H1 (cell line): ENCODE measurements at regions not wholly inside any gene's neighbourhood (a gene's known extent, or its start where the extent isn't known, plus 50 kb on each side); places are given as distances from the start of the nearest gene placed in this dataset.

ENCODE experiments used
- CTCF ChIA-PET: fragments of 300-600 bp; sonication (Branson Sonifier 250); formaldehyde crosslinking; loops from one replicate; lab custom pipeline; 2021; ENCODE audit not compliant: partially characterized antibody; lab: Charles Lee
- POLR2A ChIA-PET: fragments of 300-600 bp; sonication (Branson Sonifier 250); formaldehyde crosslinking; loops from one replicate; lab custom pipeline; 2021; ENCODE audit warnings: inconsistent platforms; ENCODE audit not compliant: partially characterized antibody; lab: Charles Lee
- DNase-seq, 2 experiments: peaks; one replicate each; pipeline versions ENCODE4 v3.0.0 to v3.0.0-alpha.2; 2010 to 2022; ENCODE audit warnings: low spot score in 2 of 2, low read depth in 1 of 2, mixed read lengths in 1 of 2
- FAIRE-seq: peaks from 2 replicates; lab custom pipeline; 2011; peaks lifted over from hg19 to GRCh38; lab: Jason Lieb, UNC
- H2AFZ ChIP-seq: 2 replicates; pipeline ENCODE4 v1.8.1; 2012; ENCODE audit warnings: low read length, inconsistent platforms
- H2AK5ac ChIP-seq: 2 replicates; pipeline ENCODE4 v1.6.1; 2013; ENCODE audit warnings: low read depth, low read length
- H2BK120ac ChIP-seq: replicated peaks from 2 replicates; pipeline ENCODE3; 2013; ENCODE audit warnings: low read depth, low read length, inconsistent platforms
- H2BK12ac ChIP-seq: 2 replicates; pipeline ENCODE4 v1.6.1; 2013; ENCODE audit warnings: low read depth, low read length
- H2BK15ac ChIP-seq: 2 replicates; pipeline ENCODE4 v1.6.1; 2013; ENCODE audit warnings: low read length
- H2BK20ac ChIP-seq: 2 replicates; pipeline ENCODE4 v1.6.1; 2013; ENCODE audit warnings: low read length
- H2BK5ac ChIP-seq: 2 replicates; pipeline ENCODE4 v1.6.1; 2013; ENCODE audit warnings: low read depth, low read length
- H3K14ac ChIP-seq: 2 replicates; pipeline ENCODE4 v1.6.1; 2013; ENCODE audit warnings: inconsistent platforms; ENCODE audit not compliant: insufficient read length
- H3K18ac ChIP-seq: 2 replicates; pipeline ENCODE4 v1.6.1; 2013; ENCODE audit warnings: low read length; ENCODE audit errors: extremely low read depth
- H3K23ac ChIP-seq: 2 replicates; pipeline ENCODE4 v1.6.1; 2013; ENCODE audit warnings: inconsistent platforms; ENCODE audit not compliant: insufficient read length
- H3K23me2 ChIP-seq: 2 replicates; pipeline ENCODE4 v1.6.1; 2013; ENCODE audit warnings: low read depth, low read length
- H3K27ac ChIP-seq: 2 replicates; pipeline ENCODE4 v1.6.1; 2011; ENCODE audit warnings: low read depth, low read length, inconsistent platforms
- H3K27me3 ChIP-seq, 4 experiments: replicated peaks in 1 of 4; 1 replicate in 1 of 4; 2 replicates in 3 of 4; pipeline versions ENCODE4 v1.6.1 to v1.8.1; 2011 to 2013; ENCODE audit warnings: low read length in 3 of 4, mild to moderate bottlenecking in 3 of 4, inconsistent platforms in 2 of 4, mixed read lengths in 2 of 4, moderate library complexity in 1 of 4; ENCODE audit not compliant: control insufficient read depth in 3 of 4, insufficient read depth in 3 of 4; ENCODE audit errors: extremely low read depth in 1 of 4
- H3K36me3 ChIP-seq, 4 experiments: 2 replicates each; pipeline versions ENCODE4 v1.6.1 to v1.8.1; 2011 to 2013; ENCODE audit warnings: mild to moderate bottlenecking in 4 of 4, low read length in 3 of 4, moderate library complexity in 2 of 4, control low read depth in 1 of 4, inconsistent platforms in 1 of 4; ENCODE audit not compliant: insufficient read depth in 4 of 4, control insufficient read depth in 2 of 4
- H3K4ac ChIP-seq: replicated peaks from 2 replicates; pipeline ENCODE3; 2013; ENCODE audit warnings: low read length, low read depth, mixed read lengths, inconsistent platforms; ENCODE audit not compliant: insufficient read length
- H3K4me1 ChIP-seq, 4 experiments: replicated peaks in 1 of 4; 1 replicate in 1 of 4; 2 replicates in 3 of 4; pipeline versions ENCODE4 v1.6.1 to v1.8.1; 2011 to 2013; ENCODE audit warnings: low read length in 3 of 4, inconsistent platforms in 2 of 4, mixed read lengths in 1 of 4; ENCODE audit not compliant: insufficient read depth in 4 of 4, control insufficient read depth in 3 of 4
- H3K4me2 ChIP-seq, 2 experiments: 2 replicates each; pipeline versions ENCODE4 v1.6.1 to v1.8.1; 2011 to 2013; ENCODE audit warnings: low read depth in 2 of 2, low read length in 2 of 2, control low read depth in 1 of 2, inconsistent platforms in 1 of 2, mild to moderate bottlenecking in 1 of 2; ENCODE audit not compliant: insufficient read depth in 1 of 2
- H3K4me3 ChIP-seq, 4 experiments: fragments of 200-600, 300-600 bp in 1 of 4; sonication (generic), shearing (Covaris generic), sonication (Bioruptor Twin) in 1 of 4; 2 replicates each; pipeline versions ENCODE4 v1.5.1 to v1.8.1; 2011 to 2016; ENCODE audit warnings: low read length in 4 of 4, low read depth in 3 of 4, control low read depth in 2 of 4, inconsistent platforms in 2 of 4, mild to moderate bottlenecking in 2 of 4, mixed read lengths in 1 of 4, moderate library complexity in 1 of 4; ENCODE audit not compliant: insufficient read depth in 2 of 4; ENCODE audit errors: extremely low read depth in 1 of 4
- H3K56ac ChIP-seq: replicated peaks from 2 replicates; pipeline ENCODE3; 2013; ENCODE audit warnings: low read depth, mild to moderate bottlenecking, mixed read lengths, low read length, inconsistent platforms; ENCODE audit not compliant: insufficient read length
- H3K79me1 ChIP-seq: 2 replicates; pipeline ENCODE4 v1.6.1; 2013; ENCODE audit warnings: low read depth, low read length, control low read depth
- H3K79me2 ChIP-seq, 2 experiments: 2 replicates each; pipeline versions ENCODE4 v1.6.1 to v1.8.1; 2012 to 2013; ENCODE audit warnings: low read length in 2 of 2, mild to moderate bottlenecking in 2 of 2, inconsistent platforms in 1 of 2; ENCODE audit not compliant: insufficient read depth in 2 of 2, control insufficient read depth in 1 of 2
- H3K9ac ChIP-seq, 4 experiments: replicated peaks in 1 of 4; 1 replicate in 1 of 4; 2 replicates in 3 of 4; pipeline versions ENCODE4 v1.6.1 to v1.8.1; 2011 to 2013; ENCODE audit warnings: low read depth in 3 of 4, low read length in 3 of 4, control low read depth in 2 of 4, mild to moderate bottlenecking in 2 of 4, moderate library complexity in 2 of 4, inconsistent platforms in 1 of 4; ENCODE audit errors: extremely low read depth in 1 of 4
- H3K9me3 ChIP-seq, 2 experiments: 2 replicates each; pipeline versions ENCODE4 v1.6.1 to v1.8.1; 2012 to 2013; ENCODE audit warnings: mild to moderate bottlenecking in 2 of 2, moderate library complexity in 2 of 2, control low read depth in 1 of 2, inconsistent platforms in 1 of 2, low read depth in 1 of 2, low read length in 1 of 2, mixed read lengths in 1 of 2; ENCODE audit not compliant: insufficient read depth in 2 of 2
- H4K20me1 ChIP-seq, 2 experiments: replicated peaks in 1 of 2; 2 replicates each; pipeline versions ENCODE3 to v1.8.1; 2011 to 2013; ENCODE audit warnings: inconsistent platforms in 2 of 2, low read length in 2 of 2, mild to moderate bottlenecking in 1 of 2; ENCODE audit not compliant: insufficient read depth in 2 of 2, control insufficient read depth in 1 of 2
- H4K5ac ChIP-seq: 2 replicates; pipeline ENCODE4 v1.6.1; 2013; ENCODE audit warnings: low read length, low read depth, mixed read lengths, inconsistent platforms; ENCODE audit not compliant: insufficient read length
- H4K8ac ChIP-seq: 2 replicates; pipeline ENCODE4 v1.8.0; 2013; ENCODE audit warnings: mild to moderate bottlenecking, moderate library complexity, low read length, inconsistent platforms; ENCODE audit not compliant: insufficient read depth; ENCODE audit errors: extremely low read depth
- H4K91ac ChIP-seq: replicated peaks from 2 replicates; pipeline ENCODE3; 2013; ENCODE audit warnings: low read length, mixed read lengths, inconsistent platforms; ENCODE audit not compliant: insufficient read length
- ASH2L ChIP-seq: fragments of 200-600, 300-600 bp; sonication (generic); IDR thresholded peaks from one replicate; pipeline ENCODE4 v1.7.1; 2017; ENCODE audit warnings: low read length
- ATF2 ChIP-seq: IDR thresholded peaks from 2 replicates; pipeline ENCODE4 v1.6.1; 2012; ENCODE audit warnings: low read length, inconsistent platforms
- GABPA ChIP-seq: IDR thresholded peaks from 2 replicates; pipeline ENCODE4 v1.6.1; 2011; ENCODE audit warnings: mild to moderate bottlenecking, low read length, moderate library complexity, borderline replicate concordance; ENCODE audit not compliant: insufficient read depth
- GTF2F1 ChIP-seq: IDR thresholded peaks from 2 replicates; pipeline ENCODE4 v1.6.1; 2012; ENCODE audit warnings: low read depth, low read length, improper control_type of control experiment, borderline replicate concordance
- NRF1 ChIP-seq: IDR thresholded peaks from 2 replicates; pipeline ENCODE4 v1.6.1; 2011; ENCODE audit warnings: mild to moderate bottlenecking, low read depth, low read length, improper control_type of control experiment
- POU5F1 ChIP-seq: IDR thresholded peaks from 2 replicates; pipeline ENCODE4 v1.6.1; 2011; ENCODE audit warnings: low read depth, mild to moderate bottlenecking, low read length, moderate library complexity
- RNF2 ChIP-seq: fragments of 200-900, 300-1000 bp; sonication (generic); IDR thresholded peaks from 2 replicates; pipeline ENCODE4 v1.7.1; 2016; ENCODE audit warnings: borderline replicate concordance, low read depth, mild to moderate bottlenecking, antibody characterized with exemption, low read length; ENCODE audit not compliant: poor library complexity, severe bottlenecking; ENCODE audit errors: missing control alignments
- SIRT6 ChIP-seq: IDR thresholded peaks from one replicate; pipeline ENCODE4 v1.7.1; 2012; ENCODE audit warnings: low read length, inconsistent platforms
- SIX5 ChIP-seq: IDR thresholded peaks from 2 replicates; pipeline ENCODE4 v1.6.1; 2011; ENCODE audit warnings: mild to moderate bottlenecking, low read depth, low read length
- SUZ12 ChIP-seq: fragments of 200-600 bp; sonication (generic); IDR thresholded peaks from 2 replicates; pipeline ENCODE4 v1.6.1; 2012; ENCODE audit warnings: mild to moderate bottlenecking, inconsistent platforms, low read length, moderate library complexity, mixed read lengths
- YY1 ChIP-seq: IDR thresholded peaks from 2 replicates; pipeline ENCODE4 v1.6.1; 2011; ENCODE audit warnings: low read depth, mild to moderate bottlenecking, low read length
- WGBS, 2 experiments: shearing (Covaris generic) in 1 of 2; methylation state at CpG; one replicate each; pipeline versions ENCODE4 v1.1.6 to v1.1.7; 2013 to 2015; ENCODE audit warnings: low lambda C conversion rate in 2 of 2, mixed read lengths in 2 of 2, inconsistent platforms in 1 of 2, low coverage in 1 of 2, missing lambda C conversion rate in 1 of 2; ENCODE audit not compliant: insufficient replicate concordance in 2 of 2, insufficient coverage in 1 of 2, insufficient read length in 1 of 2; ENCODE audit errors: extremely low coverage in 1 of 2, missing lambda C conversion rate in 1 of 2; 5-methylcytosine and 5-hydroxymethylcytosine counted together

- no peak for DNase-seq
- H2BK5ac ChIP-seq = no peak overlapping the region
- no peaks in the 10 kb centered on the region for H3K4me1 ChIP-seq
- H3K27me3 ChIP-seq = no peaks in the 10 kb centered on the region
- no peak overlapping the region for H2BK15ac ChIP-seq
- H2BK20ac ChIP-seq = no peak overlapping the region
- H4K8ac ChIP-seq = no peak overlapping the region
- H2AK5ac ChIP-seq = no peak overlapping the region
- H3K9ac ChIP-seq = no peak overlapping the region
- H3K79me1 ChIP-seq = no peaks in the 10 kb centered on the region
- H3K56ac ChIP-seq = no peak overlapping the region
- H3K18ac ChIP-seq = no peak overlapping the region
- no peak overlapping the region for H3K4ac ChIP-seq
- no peak overlapping the region; the same call in 1 of the 2 replicates for H2AFZ ChIP-seq
- no peak overlapping the region for H3K27ac ChIP-seq
- no peak overlapping the region for H4K5ac ChIP-seq
- no peaks in the 10 kb centered on the region for H3K9me3 ChIP-seq
- no peaks in the 10 kb centered on the region for H4K20me1 ChIP-seq
- no peak overlapping the region for H3K4me2 ChIP-seq
- H3K23me2 ChIP-seq = no peaks in the 10 kb centered on the region
- no peak overlapping the region for H3K14ac ChIP-seq
- ChIA-PET CTCF (interaction anchor here (0.7 to 1.4 kb wide), 3 partner anchors 48 to 237 kb away, joined by 3 to 6 read pairs (median 4); partner anchors contain the start of gene GLRA2), POLR2A (interaction anchor here (0.6 kb wide), 1 partner anchor 534 kb away, joined by 3 read pairs; no protein-coding TSS in a partner anchor)
- WGBS, 2 experiments = 94% methylated on average over 5 of the region's 10 CpGs; no CpG with 5 or more reads in 1 of the 2 experiments
- no peaks in the 10 kb centered on the region for H3K79me2 ChIP-seq
- H3K4me3 ChIP-seq = no peak overlapping the region
- peak; percentile 90 for FAIRE-seq
- no peak overlapping the region for H3K23ac ChIP-seq
- no peak overlapping the region for H4K91ac ChIP-seq
- no peak overlapping the region for H2BK120ac ChIP-seq
- H3K36me3 ChIP-seq = no peaks in the 10 kb centered on the region
- no peak overlapping the region for H2BK12ac ChIP-seq
- TF ChIP-seq ASH2L = no peak
- no peak for TF ChIP-seq ATF2
- TF ChIP-seq GTF2F1 = no peak
- TF ChIP-seq GABPA = no peak
- no peak for TF ChIP-seq SIRT6
- TF ChIP-seq SUZ12 = no peak
- no peak for TF ChIP-seq RNF2
- TF ChIP-seq NRF1 = no peak
- TF ChIP-seq YY1 = no peak
- TF ChIP-seq POU5F1 = no peak
- no peak for TF ChIP-seq SIX5
Observed at GRCh38 chrX:14291666-14292500, 237.5 kb upstream of the GLRA2 start.
